ENCODE measurements at regions not wholly inside any gene's neighbourhood (a gene's known extent, or its start where the extent isn't known, plus 50 kb on each side); places are given as distances from the start of the nearest gene placed in this dataset.

DNA sequence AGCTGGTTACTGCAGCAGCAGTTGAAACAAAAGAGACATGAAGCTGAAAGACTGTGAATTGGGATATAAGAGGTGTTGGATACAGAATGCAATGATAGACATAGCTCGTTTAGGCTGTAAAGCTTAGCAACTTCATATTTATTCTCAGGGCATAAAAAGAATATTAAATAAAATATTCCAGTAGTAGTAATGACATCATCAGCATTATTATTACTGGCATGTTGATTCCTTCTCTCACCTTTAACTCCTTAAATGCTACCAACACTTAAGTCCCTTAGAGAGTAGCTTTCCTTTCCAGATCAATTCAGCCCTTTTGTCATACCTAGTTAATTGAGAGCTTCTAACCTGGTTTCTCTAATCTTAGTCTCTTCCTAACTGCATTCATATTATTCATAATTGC lies 81.4 kb upstream of the STXBP5 start:
- no peak overlapping the region for H3K27ac ChIP-seq (ENCODE audit: low read depth, low read length, poor library complexity, severe bottlenecking)
- DNase-seq (ENCODE audit: low spot score), result no peak
- intact Hi-C loops (cut with micrococcal nuclease; ENCODE audit: unreplicated experiment), result no loop called here
- no peak for TF ChIP-seq EZH2phosphoT487 (IDR thresholded peaks at IDR 0.05; ENCODE audit: borderline replicate concordance, low read depth, low read length)
- TF ChIP-seq, protein P1, sequence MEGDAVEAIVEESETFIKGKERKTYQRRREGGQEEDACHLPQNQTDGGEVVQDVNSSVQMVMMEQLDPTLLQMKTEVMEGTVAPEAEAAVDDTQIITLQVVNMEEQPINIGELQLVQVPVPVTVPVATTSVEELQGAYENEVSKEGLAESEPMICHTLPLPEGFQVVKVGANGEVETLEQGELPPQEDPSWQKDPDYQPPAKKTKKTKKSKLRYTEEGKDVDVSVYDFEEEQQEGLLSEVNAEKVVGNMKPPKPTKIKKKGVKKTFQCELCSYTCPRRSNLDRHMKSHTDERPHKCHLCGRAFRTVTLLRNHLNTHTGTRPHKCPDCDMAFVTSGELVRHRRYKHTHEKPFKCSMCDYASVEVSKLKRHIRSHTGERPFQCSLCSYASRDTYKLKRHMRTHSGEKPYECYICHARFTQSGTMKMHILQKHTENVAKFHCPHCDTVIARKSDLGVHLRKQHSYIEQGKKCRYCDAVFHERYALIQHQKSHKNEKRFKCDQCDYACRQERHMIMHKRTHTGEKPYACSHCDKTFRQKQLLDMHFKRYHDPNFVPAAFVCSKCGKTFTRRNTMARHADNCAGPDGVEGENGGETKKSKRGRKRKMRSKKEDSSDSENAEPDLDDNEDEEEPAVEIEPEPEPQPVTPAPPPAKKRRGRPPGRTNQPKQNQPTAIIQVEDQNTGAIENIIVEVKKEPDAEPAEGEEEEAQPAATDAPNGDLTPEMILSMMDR (conservative IDR thresholded peaks at IDR 0.05; ENCODE audit: low read length), result no peak
- H3K9me2 ChIP-seq (ENCODE audit: insufficient read depth, low read length), result no peaks in the 10 kb centered on the region
- H3K4me2 ChIP-seq (ENCODE audit: low read length), result no peak overlapping the region
- H2AFZ ChIP-seq (ENCODE audit: low read length), result no peak overlapping the region
- no TSS peak for BruUV-seq (replicated peaks)
- no peak overlapping the region for H3K4me3 ChIP-seq (ENCODE audit: low read depth, low read length, poor library complexity, severe bottlenecking)
- ChIA-PET POLR2A (interaction anchor here (0.7 to 1.2 kb wide), 3 partner anchors 9 to 1129 kb away, joined by 3 to 4 read pairs (median 3); no protein-coding TSS in a partner anchor), CTCF (ENCODE audit: unreplicated experiment) (no interaction called here)
- no peaks in the 10 kb centered on the region for H3K4me1 ChIP-seq (ENCODE audit: insufficient read depth, low read length, poor library complexity, severe bottlenecking)
- no peaks in the 10 kb centered on the region for H3K79me2 ChIP-seq (ENCODE audit: insufficient read depth, low read depth, low read length)
- no peaks in the 10 kb centered on the region for H3K9me3 ChIP-seq (ENCODE audit: low read length)
- H4K20me1 ChIP-seq (ENCODE audit: insufficient read depth, low read length), result no peaks in the 10 kb centered on the region
- H3K36me3 ChIP-seq (ENCODE audit: insufficient read depth, low read length), result no peaks in the 10 kb centered on the region

DNA sequence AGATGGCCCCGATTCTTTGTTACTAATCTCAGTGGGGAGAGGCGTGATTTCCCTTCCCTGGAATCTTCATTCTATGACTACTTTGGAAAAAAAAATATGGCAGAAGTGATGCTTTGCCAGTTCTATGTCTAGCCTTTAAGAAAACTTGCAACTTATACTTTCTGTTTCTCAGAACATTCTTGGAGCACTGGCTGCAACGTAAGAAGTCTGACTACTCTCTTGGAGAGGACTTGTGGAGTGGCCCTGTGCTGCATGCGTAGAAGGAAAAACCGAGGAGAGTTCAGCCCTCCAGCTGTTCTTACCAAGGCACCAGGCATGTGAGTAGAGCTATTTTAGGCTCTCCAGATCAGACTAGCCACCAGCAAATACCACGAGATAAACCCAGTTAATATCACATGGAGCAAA lies 77.6 kb upstream of the STXBP5 start:
- H3K4me2 ChIP-seq (ENCODE audit: low read length), result no peak overlapping the region
- no TSS peak for BruUV-seq (replicated peaks)
- intact Hi-C loops (cut with micrococcal nuclease; ENCODE audit: unreplicated experiment), result no loop called here
- no peaks in the 10 kb centered on the region for H3K4me1 ChIP-seq (ENCODE audit: insufficient read depth, low read length, poor library complexity, severe bottlenecking)
- H3K79me2 ChIP-seq (ENCODE audit: insufficient read depth, low read depth, low read length), result no peaks in the 10 kb centered on the region
- no peaks in the 10 kb centered on the region for H3K9me2 ChIP-seq (ENCODE audit: insufficient read depth, low read length)
- POLR2A ChIA-PET, result no interaction called here
- no peaks in the 10 kb centered on the region for H3K9me3 ChIP-seq (ENCODE audit: low read length)
- DNase-seq (ENCODE audit: low spot score), result no peak
- no peak overlapping the region for H3K4me3 ChIP-seq (ENCODE audit: low read depth, low read length, poor library complexity, severe bottlenecking)
- H4K20me1 ChIP-seq (ENCODE audit: insufficient read depth, low read length), result no peaks in the 10 kb centered on the region
- H3K36me3 ChIP-seq (ENCODE audit: insufficient read depth, low read length), result no peaks in the 10 kb centered on the region
- CTCF ChIA-PET (ENCODE audit: unreplicated experiment), result no interaction called here
- no peak overlapping the region for H3K27ac ChIP-seq (ENCODE audit: low read depth, low read length, poor library complexity, severe bottlenecking)
- no peak for TF ChIP-seq EZH2phosphoT487 (IDR thresholded peaks at IDR 0.05; ENCODE audit: borderline replicate concordance, low read depth, low read length)
- TF ChIP-seq, protein P1 (conservative IDR thresholded peaks at IDR 0.05; ENCODE audit: low read length), result no peak
- H2AFZ ChIP-seq (ENCODE audit: low read length), result no peak overlapping the region

DNA sequence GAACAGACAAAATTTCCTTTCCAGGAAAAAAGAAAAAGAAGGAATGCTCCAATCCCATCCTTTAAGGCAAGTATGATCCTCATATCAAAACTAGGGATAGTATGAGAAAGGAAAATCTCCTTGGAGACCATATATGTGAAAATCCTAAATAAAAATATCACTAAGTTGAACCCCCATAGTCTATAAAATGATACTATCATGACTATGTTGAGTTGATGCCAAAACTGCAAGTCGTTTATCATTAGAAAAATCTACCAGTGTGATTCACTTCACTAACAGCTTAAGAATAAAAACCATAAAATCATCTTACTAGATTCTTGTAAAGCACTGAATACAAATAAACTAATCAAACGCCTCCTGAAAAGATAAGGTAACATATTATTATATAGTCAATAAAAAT lies 76.6 kb upstream of the STXBP5 start:
- ChIA-PET POLR2A (no interaction called here), CTCF (ENCODE audit: unreplicated experiment) (no interaction called here)
- no TSS peak for BruUV-seq (replicated peaks)
- Histone ChIP-seq H3K79me2 (ENCODE audit: insufficient read depth, low read depth, low read length) (no peaks in the 10 kb centered on the region), H2AFZ (ENCODE audit: low read length) (no peak overlapping the region), H3K27ac (ENCODE audit: low read depth, low read length, poor library complexity, severe bottlenecking) (no peak overlapping the region), H3K9me2 (ENCODE audit: insufficient read depth, low read length) (no peaks in the 10 kb centered on the region), H4K20me1 (ENCODE audit: insufficient read depth, low read length) (no peaks in the 10 kb centered on the region), H3K4me1 (ENCODE audit: insufficient read depth, low read length, poor library complexity, severe bottlenecking) (no peaks in the 10 kb centered on the region), H3K36me3 (ENCODE audit: insufficient read depth, low read length) (no peaks in the 10 kb centered on the region), H3K4me2 (ENCODE audit: low read length) (no peak overlapping the region), H3K9me3 (ENCODE audit: low read length) (no peaks in the 10 kb centered on the region), H3K4me3 (ENCODE audit: low read depth, low read length, poor library complexity, severe bottlenecking) (no peak overlapping the region)
- TF ChIP-seq EZH2phosphoT487 (IDR thresholded peaks at IDR 0.05; ENCODE audit: borderline replicate concordance, low read depth, low read length), result no peak
- TF ChIP-seq, protein P1 (conservative IDR thresholded peaks at IDR 0.05; ENCODE audit: low read length), result no peak
- intact Hi-C loops (cut with micrococcal nuclease; ENCODE audit: unreplicated experiment), result no loop called here
- no peak for DNase-seq (ENCODE audit: low spot score)
